ENCODE measurements at regions not wholly inside any gene's neighbourhood (a gene's known extent, or its start where the extent isn't known, plus 50 kb on each side); places are given as distances from the start of the nearest gene placed in this dataset.

GRCh38 chr5:8316608-8317280 lies 447.8 kb downstream of the MTRR start:
- Histone ChIP-seq H3K9me2 (ENCODE audit: insufficient read depth, low read length) (no peaks in the 10 kb centered on the region), H3K27ac (ENCODE audit: low read length) (peak overlapping the region; percentile 43), H3K9ac (ENCODE audit: low read length) (no peak overlapping the region), H2AFZ (ENCODE audit: low read depth, low read length) (no peak overlapping the region), H3K79me2 (replicated peaks; ENCODE audit: insufficient read depth, low read length) (no peaks in the 10 kb centered on the region), H3K4me2 (ENCODE audit: low read length) (peak overlapping the region; percentile 9), H3K9me3 (ENCODE audit: low read length) (no peaks in the 10 kb centered on the region), H3K4me3 (ENCODE audit: low read length) (peak overlapping the region; percentile 19), H3F3A (ENCODE audit: insufficient read depth, low read length, poor library complexity, severe bottlenecking) (no peaks in the 10 kb centered on the region), H3K27me3 (ENCODE audit: insufficient read depth, low read depth, low read length) (no peaks in the 10 kb centered on the region), H3K36me3 (ENCODE audit: insufficient read depth, low read length) (no peaks in the 10 kb centered on the region), H4K20me1 (ENCODE audit: insufficient read depth) (no peaks in the 10 kb centered on the region)
- TF ChIP-seq RAD21 (conservative IDR thresholded peaks at IDR 0.05): no peak
- TF ChIP-seq SMC3 (conservative IDR thresholded peaks at IDR 0.05; ENCODE audit: poor library complexity): peak; percentile 18

GRCh38 chr5:8317335-8317734 lies 448.4 kb downstream of the MTRR start:
- H3K4me2 ChIP-seq (ENCODE audit: low read length): no peak overlapping the region
- no peaks in the 10 kb centered on the region for H4K20me1 ChIP-seq (ENCODE audit: insufficient read depth)
- H3K4me3 ChIP-seq (ENCODE audit: low read length): peak overlapping the region; percentile 19
- H3K36me3 ChIP-seq (ENCODE audit: insufficient read depth, low read length): no peaks in the 10 kb centered on the region
- TF ChIP-seq EZH2 (IDR thresholded peaks at IDR 0.05; ENCODE audit: borderline replicate concordance, insufficient read depth, low read length, poor library complexity, severe bottlenecking) (no peak), REST (IDR thresholded peaks at IDR 0.05; ENCODE audit: borderline replicate concordance) (no peak), MXI1 (conservative IDR thresholded peaks at IDR 0.05; ENCODE audit: poor library complexity, severe bottlenecking) (no peak), TAF1 (IDR thresholded peaks at IDR 0.05; ENCODE audit: low read depth) (no peak), EP300 (conservative IDR thresholded peaks at IDR 0.05; ENCODE audit: poor library complexity, severe bottlenecking) (no peak), RAD21 (conservative IDR thresholded peaks at IDR 0.05) (no peak)
- no peak overlapping the region for H3K9ac ChIP-seq (ENCODE audit: low read length)
- no peaks in the 10 kb centered on the region for H3K9me3 ChIP-seq (ENCODE audit: low read length)
- H3K9me2 ChIP-seq (ENCODE audit: insufficient read depth, low read length): no peaks in the 10 kb centered on the region
- H3K79me2 ChIP-seq (replicated peaks; ENCODE audit: insufficient read depth, low read length): no peaks in the 10 kb centered on the region
- no peaks in the 10 kb centered on the region for H3K27me3 ChIP-seq (ENCODE audit: insufficient read depth, low read depth, low read length)
- peak overlapping the region; percentile 22 for H3K27ac ChIP-seq (ENCODE audit: low read length)
- no peak overlapping the region for H2AFZ ChIP-seq (ENCODE audit: low read depth, low read length)
- no peaks in the 10 kb centered on the region for H3F3A ChIP-seq (ENCODE audit: insufficient read depth, low read length, poor library complexity, severe bottlenecking)

GRCh38 chr5:8320244-8320643 lies 451.3 kb downstream of the MTRR start:
- H3K9me3 ChIP-seq (ENCODE audit: low read length): no peaks in the 10 kb centered on the region
- H3K9ac ChIP-seq (ENCODE audit: low read length): no peak overlapping the region
- H3K9me2 ChIP-seq (ENCODE audit: insufficient read depth, low read length): no peaks in the 10 kb centered on the region
- no peaks in the 10 kb centered on the region for H3K79me2 ChIP-seq (replicated peaks; ENCODE audit: insufficient read depth, low read length)
- H3K4me2 ChIP-seq (ENCODE audit: low read length): no peak overlapping the region
- peak overlapping the region; percentile 39 for H3K27ac ChIP-seq (ENCODE audit: low read length)
- TF ChIP-seq SMC3 (conservative IDR thresholded peaks at IDR 0.05; ENCODE audit: poor library complexity): peak; percentile 22
- TF ChIP-seq EP300 (conservative IDR thresholded peaks at IDR 0.05; ENCODE audit: poor library complexity, severe bottlenecking): peak; percentile 83
- TF ChIP-seq RAD21 (conservative IDR thresholded peaks at IDR 0.05): no peak
- TF ChIP-seq POLR2AphosphoS5 (IDR thresholded peaks at IDR 0.05): peak; percentile 73
- H3K4me3 ChIP-seq (ENCODE audit: low read length): no peak overlapping the region
- H2AFZ ChIP-seq (ENCODE audit: low read depth, low read length): no peak overlapping the region
- H3K27me3 ChIP-seq (ENCODE audit: insufficient read depth, low read depth, low read length): no peaks in the 10 kb centered on the region
- no peaks in the 10 kb centered on the region for H3K36me3 ChIP-seq (ENCODE audit: insufficient read depth, low read length)
- no peaks in the 10 kb centered on the region for H3F3A ChIP-seq (ENCODE audit: insufficient read depth, low read length, poor library complexity, severe bottlenecking)
- no peaks in the 10 kb centered on the region for H4K20me1 ChIP-seq (ENCODE audit: insufficient read depth)

Data from neural cell (in vitro differentiated cells).